ENCODE measurements at regions not wholly inside any gene's neighbourhood (a gene's known extent, or its start where the extent isn't known, plus 50 kb on each side); places are given as distances from the start of the nearest gene placed in this dataset.

- DNase-seq, result no peak
Observed at GRCh38 chr6:2414885-2415547, 169.6 kb upstream of the GMDS start.

GRCh38 chr6:2412731-2413130 is 167.3 kb upstream of the GMDS start:
- no peak for DNase-seq

- no peak for DNase-seq
Observed at GRCh38 chr6:2410656-2411380, 165.4 kb upstream of the GMDS start.

GRCh38 chr6:2407525-2407924 is 162.1 kb upstream of the GMDS start:
- no peak for DNase-seq

GRCh38 chr6:2404211-2404929 is 159.0 kb upstream of the GMDS start:
- no peak for DNase-seq

GRCh38 chr6:2403546-2403945 is 158.1 kb upstream of the GMDS start:
- DNase-seq, result no peak

GRCh38 chr6:2396846-2397630 is 151.6 kb upstream of the GMDS start:
- DNase-seq, result peak; percentile 59

GRCh38 chr6:2396042-2396657 is 150.7 kb upstream of the GMDS start:
- DNase-seq, result peak; percentile 50

GRCh38 chr6:2388554-2389324 is 143.3 kb upstream of the GMDS start:
- DNase-seq, result no peak

GRCh38 chr6:2387445-2387844 is 142.0 kb upstream of the GMDS start:
- DNase-seq, result no peak

GRCh38 chr6:2385471-2385983 is 140.1 kb upstream of the GMDS start:
- DNase-seq, result peak; percentile 40

GRCh38 chr6:2384528-2384927 is 139.1 kb upstream of the GMDS start:
- no peak for DNase-seq

GRCh38 chr6:2381872-2382661 is 136.7 kb upstream of the GMDS start:
- DNase-seq, result no peak

- no peak for DNase-seq
Observed at GRCh38 chr6:2378891-2379652, 133.7 kb upstream of the GMDS start.

- DNase-seq, result no peak
Observed at GRCh38 chr6:2378046-2378657, 132.7 kb upstream of the GMDS start.

- no peak for DNase-seq
Observed at GRCh38 chr6:2376429-2377355, 131.3 kb upstream of the GMDS start.

- no peak for DNase-seq
Observed at GRCh38 chr6:2375443-2375842, 130.0 kb upstream of the GMDS start.

GRCh38 chr6:2369606-2370005 is 124.2 kb upstream of the GMDS start:
- DNase-seq, result no peak

Data from hindlimb muscle (tissue), 1 donor.